ENCODE measurements at regions not wholly inside any gene's neighbourhood (a gene's known extent, or its start where the extent isn't known, plus 50 kb on each side); places are given as distances from the start of the nearest gene placed in this dataset.
"Not testable (repeated sequence)": the region's sequence is repeated elsewhere in the genome, so short reads cannot be mapped to it uniquely, and the experiment has no call there.

DNA sequence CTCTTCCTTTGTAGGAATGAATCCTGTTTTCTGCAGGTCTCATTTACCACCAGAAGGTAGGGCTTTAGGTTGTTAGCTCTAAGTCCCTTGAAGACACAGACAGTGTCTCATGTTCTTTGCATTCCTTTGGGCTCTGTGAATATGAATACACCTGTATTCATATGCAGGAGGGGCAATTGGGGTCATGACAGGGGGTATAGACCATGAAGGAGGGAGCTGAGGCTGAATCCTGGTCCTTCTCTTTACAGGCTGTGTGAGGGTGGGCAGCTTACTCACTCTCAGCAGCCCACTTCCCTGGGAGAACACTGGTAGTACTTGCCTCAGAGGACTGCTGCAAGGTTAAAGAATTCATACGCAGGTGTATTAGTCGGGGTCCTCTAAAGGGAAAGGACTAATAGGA, 267.2 kb upstream of the MGMT start:
- no peak for DNase-seq

DNA sequence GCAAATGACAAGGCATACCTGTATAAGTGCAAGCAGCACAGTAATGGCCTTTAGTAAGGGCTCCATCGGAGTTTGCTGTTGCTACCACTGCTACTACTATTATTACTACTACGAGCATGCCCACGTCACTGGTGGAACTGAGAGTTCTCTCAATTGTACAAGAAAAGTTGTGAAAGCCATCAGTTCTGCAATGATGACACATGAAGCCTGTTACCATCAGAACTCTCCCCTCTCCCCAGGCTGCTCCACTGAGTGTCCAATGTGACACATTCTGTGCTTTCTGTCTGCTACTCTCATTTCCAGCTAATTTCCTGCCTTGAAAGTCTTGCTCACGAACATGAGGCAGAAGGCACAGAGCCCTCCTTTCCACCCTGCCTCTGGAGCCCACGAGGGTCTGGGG, 263.2 kb upstream of the MGMT start:
- DNase-seq: no peak

DNA sequence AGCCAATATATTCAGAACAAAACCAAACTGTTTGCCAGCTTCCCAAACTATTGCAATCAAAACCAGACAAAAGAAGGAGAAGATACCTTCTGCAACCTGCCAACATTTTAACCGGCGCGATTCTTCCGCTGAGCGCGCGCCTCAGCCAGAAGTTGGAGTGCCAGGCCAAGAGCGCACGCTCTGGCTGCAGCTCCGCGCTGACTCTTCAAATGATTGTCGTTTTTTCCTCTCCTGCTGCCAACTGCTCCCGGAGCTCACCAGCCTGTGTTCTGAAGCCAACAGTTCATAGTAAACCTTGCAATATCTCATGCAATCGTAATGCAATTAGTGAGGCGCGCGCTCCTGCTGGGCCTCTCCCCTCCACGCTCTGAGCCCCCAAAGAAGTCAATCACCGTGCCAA, 259.7 kb upstream of the MGMT start:
- DNase-seq: no peak

DNA sequence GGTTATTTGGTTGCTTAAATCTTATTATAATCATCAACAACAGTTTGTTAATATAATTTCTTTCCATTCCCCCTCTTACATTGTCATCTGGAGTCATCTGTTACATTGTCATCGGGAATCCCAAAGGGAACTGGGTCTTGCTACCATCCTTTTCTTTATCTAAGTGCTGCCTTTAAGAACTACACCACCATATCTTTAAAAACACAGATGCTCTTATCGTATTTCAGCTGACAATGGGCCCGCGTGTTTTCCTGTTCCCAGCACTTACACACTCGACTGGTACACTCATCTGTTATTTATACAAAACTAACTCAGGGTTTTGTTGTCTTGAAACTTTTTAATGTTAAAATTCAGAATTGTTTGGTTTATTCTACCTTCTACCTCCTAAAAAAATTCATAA, 256.2 kb upstream of the MGMT start:
- DNase-seq: no peak

DNA sequence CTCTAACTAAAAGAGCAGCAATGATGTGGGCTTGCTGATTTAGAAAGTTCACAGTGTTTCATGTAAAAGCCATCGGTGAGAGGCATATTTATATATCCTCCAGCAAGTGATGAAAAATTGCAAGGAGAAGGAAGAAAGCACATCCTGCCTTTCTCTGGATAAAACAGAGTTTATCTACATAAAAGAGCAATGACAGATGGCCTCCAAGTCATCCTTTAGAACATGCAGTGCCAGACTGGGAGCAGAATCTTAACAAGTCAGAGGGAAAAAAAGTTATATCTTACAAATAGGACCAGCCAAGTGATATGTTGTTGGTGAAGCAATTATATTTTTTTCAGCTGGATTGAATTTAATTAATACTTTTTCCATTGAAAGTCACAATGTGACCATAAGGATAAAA, 253.8 kb upstream of the MGMT start:
- DNase-seq: no peak

DNA sequence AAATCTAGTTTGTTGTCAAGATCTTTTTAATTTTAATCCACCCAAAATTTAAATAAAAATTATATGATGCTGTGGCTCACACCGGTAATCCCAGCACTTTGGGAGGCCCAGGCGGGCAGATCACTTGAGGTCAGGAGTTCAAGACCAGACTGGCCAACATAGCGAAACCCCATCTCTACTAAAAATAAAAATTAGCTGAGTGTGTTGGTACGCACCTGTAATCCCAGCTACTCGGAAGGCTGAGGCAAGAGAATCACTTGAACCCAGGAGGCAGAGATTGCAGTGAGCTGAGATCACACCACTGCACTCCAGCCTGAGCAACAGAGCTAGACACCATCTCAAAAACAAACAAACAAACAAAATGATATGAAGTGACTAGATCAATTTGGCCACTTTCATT, 253.0 kb upstream of the MGMT start:
- DNase-seq: not testable (repeated sequence)

DNA sequence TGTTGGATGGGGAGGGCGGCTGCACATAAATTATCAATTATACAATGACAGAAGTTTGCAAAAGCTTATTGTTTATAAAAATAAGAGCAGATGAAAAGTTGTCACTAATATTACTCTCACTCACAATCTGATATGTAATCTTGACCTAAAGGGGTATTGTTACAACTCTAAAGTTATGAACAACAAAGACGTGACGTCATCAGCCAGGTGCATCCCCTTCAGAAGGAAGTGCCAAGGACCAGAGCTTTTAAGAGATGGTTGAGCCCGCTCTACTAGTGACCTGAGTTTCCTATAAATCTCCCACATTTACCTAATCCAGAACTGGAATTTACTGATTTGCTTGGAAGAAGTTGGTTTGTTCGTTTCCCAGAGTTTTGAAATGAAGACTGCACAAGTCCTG, 247.7 kb upstream of the MGMT start:
- no peak for DNase-seq

DNA sequence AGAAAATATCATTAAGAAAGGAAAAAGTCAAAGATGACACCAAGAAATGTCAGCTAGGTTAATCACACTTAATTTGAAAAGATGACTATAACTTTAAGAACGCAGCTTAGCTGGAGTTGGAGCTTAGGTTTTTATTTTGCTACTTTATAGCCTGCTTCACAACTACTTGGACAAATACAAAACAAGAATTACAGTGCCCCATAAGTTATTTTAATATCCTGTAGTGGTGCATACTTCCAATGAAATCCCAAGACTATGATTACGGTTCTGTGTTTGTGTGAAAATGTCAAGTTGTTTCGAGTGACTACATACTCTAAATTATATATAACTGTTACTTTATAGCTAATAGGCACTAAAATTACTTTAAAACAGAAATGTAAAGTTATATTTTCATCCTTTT, 244.6 kb upstream of the MGMT start:
- no peak for DNase-seq

DNA sequence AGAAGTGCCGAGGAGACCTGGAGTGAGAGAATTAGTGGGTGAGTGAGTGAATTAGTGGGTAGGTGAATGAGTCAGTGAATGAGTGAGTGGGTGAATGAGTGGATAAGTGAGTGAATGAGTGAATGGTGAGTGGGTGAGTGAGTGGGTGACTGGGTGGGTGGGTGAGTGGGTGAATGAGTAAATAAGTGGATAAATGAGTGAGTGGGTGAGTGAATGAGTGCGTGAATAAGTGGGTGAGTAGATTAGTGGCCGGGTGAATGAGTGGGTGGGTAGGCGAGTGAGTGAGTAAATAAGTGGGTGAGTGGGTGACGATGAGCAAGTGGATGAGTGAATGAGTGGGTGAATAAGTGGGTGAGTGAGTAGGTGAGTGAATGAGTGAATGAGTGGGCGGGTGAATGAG, 243.7 kb upstream of the MGMT start:
- DNase-seq: no peak

DNA sequence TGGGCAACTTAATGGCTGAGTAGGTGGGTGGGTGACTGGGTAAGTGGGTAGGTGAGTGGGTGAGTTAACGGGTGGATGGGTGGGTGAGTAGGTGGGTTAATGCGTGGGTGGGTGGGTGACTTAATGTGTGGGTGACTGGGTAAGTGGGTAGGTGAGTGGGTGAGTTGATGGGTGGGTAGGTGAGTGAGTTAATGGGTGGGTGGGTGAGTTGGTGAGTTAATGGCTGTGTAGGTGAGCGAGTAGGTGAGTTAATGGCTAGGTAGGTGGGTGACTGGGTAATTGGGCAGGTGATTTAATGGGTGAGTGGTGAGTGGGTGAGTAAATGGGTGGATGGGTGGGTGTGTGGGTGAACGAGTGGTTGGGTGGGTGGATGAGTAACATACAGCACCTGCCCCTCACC, 243.0 kb upstream of the MGMT start:
- no peak for DNase-seq

DNA sequence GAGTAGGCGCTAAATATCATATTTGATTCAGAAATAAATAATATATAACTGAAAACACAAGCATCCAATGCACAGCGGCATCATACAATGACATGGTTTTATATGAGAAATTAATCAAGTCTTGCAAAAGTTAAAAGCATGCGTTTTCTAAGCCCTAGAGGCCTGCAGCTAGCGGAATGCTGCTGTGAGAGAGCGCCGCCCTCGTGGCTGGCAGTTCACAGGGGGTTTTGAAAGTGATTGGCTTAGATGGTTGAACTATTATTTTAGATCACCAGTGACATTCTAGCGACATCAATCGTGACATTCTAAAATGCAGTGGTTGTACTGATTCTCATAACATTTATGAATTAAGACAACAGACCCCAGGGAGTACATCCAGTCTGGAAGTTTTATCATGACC, 235.2 kb upstream of the MGMT start:
- no peak for DNase-seq

DNA sequence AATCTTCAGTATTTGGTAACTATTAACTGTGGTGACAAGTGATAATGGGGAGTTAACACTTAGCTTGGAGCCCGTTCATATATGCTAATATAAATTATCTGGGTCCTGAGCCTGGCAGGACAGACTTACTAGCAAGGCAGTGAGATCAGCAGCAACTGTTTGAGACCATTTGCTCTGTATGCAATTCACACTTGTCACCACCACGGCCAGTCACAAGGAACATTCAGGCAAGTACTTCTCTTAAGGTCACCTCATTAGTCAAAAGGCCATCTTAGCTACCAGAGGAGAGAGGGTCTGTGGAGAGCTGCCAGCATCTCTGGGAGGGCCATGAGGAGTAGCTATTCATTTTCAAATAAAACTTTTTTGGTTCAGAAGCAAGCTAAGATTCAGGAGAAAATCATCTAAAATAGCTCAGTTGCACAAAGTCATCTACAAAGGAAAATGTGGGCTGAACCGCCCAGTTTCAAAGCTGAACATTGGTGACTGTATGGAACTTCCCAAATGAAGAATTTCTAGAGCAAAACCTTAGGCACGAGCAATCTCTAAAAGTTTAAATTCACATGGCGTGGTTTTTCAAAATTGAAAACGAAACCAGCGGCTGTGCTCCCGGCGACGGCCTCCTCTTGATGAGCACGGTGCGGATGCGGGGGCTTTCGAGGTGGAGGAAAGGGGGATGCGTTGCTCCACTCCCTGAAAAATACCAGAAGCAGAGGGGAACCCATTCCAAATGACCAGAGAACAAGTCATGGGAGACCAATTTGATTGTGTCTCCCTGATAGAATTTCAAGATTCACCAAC, 233.5 kb upstream of the MGMT start:
- DNase-seq: no peak

DNA sequence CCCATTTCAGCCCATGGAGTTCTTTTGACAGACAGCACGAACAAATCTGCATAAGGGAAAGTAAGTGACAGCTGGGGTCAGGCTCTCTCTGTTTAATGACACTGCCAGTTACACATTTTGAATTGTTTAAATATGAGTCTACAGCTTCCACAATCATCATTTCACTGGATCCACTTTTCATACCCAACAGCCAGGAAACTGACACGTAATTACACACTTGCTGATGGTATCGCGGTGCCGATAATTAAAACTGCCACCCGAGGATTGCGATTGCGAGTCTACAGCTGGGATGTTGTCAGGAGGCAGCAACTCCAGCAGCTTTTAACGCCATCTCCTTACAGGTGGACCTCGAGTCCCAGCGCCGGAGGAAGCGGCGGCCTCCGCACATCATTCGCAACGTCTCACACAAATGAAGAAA, 230.8 kb upstream of the MGMT start:
- no peak for DNase-seq

DNA sequence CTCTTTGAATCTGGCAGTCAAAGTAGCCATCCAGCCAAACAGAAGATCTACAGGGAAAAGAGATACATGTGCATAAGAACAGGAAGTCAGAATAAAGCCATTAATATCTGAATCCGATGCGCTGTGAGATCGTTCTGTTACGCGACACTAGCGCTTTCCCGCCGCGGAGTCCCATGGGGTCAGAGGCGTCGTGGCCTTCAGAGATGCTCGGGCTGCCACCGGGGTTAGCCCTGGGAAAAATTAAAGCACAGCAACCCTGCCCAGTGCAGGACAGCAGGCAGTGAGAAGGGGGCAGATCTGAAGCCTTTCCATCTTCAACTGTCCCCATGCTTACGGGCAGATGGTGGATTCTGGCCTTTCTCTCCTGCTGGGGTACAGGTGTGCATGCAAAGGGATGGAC, 225.6 kb upstream of the MGMT start:
- no peak for DNase-seq

DNA sequence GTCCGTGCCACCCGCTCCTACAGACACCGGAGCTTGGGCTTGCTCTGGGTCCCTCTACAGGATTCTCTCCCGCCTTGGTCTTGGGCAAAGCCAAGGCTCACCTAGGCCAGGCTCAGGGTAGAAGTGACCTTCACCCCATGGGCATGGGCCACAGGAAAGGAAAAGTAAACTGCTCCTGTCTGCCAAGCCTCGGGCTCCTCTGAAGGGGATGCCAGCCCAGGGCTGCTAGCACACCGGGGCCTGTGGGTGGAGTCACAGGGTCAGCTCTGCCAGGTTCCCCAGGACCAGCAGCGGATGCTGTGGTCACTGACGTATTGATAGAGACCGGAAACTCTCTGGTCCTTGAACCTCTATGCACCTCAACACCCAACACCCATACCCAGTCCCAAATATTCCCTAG, 222.7 kb upstream of the MGMT start:
- DNase-seq: no peak

DNA sequence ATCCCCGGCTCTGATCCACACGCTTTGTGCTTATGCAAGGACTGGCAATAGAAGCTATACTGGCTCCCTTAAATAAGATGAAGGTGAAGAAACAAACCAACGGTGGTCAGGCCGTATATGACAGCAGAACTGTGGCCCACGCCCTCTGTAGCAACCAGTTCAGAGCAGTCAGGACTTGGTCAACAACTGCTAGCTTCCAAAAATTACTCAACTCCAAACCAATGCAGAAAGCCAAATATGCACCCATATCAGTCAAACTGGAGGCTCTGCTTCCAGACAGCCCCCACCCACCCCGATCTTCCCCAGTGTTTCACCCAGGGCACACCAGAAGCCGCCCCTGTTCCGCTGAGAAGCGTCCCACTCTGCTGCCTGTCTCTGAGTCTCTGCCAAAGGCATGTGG, 222.3 kb upstream of the MGMT start:
- DNase-seq: no peak

DNA sequence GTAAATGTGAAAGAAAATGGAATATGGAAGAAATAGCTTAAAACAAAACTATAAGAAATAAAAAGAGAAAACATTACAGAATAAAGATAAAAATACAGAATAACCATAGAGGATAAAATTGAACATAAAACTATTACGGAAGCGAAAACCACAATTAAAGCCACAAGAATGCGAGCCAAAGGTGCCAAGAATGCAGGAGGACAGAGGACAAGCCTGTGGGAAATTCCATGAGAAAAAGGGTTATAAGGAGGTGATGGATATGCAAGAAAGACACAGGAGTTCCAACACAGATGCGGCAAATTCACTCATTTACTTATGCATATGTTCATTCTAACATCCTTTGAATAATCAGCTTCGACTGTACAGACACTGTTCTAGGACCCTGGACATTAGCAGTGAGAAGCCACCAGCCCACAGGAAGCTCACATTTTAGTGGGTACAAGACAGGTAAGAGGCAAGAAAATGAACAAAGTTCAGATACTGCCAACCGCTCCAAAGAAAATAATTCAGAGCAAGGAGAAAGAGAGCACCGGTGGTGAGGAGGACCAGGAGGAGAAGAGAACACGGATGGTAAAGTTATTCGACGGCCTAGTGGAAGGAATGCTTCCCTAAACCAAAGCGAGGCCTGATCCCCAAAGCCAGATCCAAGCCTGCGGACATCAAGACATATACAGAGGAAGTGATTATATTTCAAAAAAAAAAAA, 213.7 kb upstream of the MGMT start:
- DNase-seq: no peak

DNA sequence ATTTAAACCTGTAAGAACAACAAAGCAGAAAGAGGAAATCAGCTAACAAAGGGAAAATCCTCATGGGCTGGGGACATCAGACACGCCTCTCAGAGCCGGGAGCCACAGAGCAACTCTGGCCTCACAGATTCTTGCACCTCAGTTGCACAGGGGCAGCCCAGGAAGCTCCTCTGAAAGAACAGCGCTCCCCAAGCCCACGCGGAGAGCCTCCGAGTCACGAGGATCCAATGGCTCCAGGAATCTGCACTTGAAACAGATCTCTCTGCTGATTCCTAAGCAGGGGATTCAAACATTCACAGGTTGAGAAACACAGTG, 213.2 kb upstream of the MGMT start:
- no peak for DNase-seq

DNA sequence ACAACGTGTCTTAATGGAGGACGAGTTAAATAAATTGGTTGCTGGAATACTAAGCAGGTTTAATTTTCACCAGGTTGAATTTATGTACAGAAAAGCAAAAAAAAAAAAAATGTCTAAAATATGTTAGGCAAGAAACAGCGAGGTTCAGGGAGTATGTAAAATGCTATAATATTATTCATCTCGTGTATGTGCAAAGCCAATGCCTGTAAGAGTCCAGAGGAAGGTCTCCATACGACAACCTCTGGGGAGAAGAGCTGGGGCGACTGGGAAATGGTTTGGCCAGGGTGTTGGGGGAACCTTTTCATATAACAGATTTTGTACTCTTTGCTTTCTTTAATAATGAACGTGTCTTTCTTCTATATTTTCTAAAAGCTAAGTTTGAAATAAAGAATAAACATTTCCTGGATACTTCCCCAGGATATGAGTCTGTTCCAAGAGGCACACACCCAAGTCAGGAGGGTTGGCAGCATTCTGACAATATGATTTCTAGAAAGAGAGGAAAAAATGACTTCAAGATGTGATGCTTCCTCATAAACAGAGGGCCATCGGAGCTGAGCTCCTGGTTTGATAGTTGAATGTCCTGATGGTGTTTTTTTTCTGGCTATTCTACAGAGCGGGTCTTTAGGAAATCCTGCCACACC, 208.6 kb upstream of the MGMT start:
- no peak for DNase-seq

DNA sequence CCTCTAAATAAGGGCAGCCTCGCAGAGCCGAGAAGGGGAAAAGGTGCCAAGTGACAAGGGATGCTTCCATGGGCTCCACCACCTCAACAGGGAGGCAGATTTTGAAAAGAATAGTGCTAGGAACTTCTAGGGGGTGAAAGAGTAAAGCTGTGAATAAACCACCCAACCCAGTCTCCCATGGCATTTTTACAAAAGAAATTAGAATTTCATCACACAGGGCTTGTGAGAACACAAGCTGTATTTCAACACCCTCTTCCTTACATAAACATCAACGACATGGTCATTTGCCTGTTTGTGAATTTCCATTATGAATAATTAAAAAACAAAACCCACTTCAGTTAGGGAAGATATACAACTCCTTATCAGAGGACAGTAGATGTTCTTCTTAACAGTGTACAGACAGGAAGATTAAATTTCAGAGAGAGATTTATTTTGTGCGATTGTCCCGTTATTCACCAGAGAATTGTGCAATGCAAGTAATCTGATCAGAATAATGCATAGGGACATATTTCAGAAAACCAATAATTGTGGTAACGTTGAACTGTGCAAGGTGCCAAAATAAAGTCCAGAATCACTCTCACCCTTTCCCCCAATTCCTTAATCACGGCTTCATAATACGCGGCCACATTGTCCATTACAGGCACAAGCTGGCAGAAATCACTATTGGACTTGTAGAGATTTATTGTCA, 207.8 kb upstream of the MGMT start:
- DNase-seq: no peak

DNA sequence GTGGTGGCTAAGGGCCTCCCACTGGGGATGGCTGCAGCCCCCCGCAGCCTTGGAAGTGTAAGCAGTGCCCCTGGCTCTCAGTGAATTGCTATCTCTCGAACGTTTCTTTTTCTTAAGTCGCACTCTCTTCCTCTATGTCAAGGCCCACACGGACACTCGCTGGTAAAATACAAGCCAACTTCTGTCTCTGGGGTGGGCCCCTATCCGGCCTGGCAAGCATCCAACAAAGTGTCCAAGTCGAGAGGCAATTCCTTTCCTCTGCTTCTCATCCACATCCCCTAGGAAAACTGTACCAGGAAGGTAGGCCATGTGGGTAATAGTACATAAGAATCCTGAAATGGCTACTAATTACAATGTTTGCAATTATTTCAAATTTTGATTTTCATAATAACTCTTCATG, 194.9 kb upstream of the MGMT start:
- no peak for DNase-seq

DNA sequence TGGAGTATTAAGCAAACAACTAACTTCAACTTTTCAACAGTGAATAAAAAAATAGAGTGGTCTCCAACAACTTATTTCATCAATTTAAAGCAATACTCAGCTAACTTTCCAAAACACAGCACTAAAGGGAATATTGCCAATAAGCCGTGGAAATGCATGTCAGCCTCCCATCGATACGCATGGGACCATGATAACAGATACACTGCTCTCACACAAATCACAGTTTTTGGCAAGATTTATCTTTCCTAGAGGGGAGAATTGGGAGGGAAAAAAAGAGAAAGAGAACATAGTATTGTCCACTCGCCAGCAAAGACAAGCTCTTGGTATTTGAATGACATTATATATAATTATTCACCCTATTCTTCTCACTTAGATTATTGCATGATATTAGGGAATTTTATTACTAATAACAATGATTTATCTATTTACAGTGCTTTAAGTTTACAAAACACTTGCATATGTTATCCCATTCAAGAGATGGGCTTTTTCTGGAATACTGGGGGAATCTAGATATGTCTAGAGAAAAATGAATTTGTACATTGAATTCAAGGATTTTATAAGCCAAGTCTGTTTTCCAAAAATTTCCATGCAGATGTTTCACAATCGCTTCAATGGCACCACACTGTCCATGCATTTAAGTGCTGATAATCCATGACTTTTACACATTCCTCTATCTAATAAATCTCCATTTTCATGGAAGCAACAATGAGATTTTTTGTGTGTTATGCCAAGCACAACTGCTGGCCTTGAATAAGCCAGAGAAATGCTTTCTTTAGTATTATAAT, 194.0 kb upstream of the MGMT start:
- DNase-seq: no peak

DNA sequence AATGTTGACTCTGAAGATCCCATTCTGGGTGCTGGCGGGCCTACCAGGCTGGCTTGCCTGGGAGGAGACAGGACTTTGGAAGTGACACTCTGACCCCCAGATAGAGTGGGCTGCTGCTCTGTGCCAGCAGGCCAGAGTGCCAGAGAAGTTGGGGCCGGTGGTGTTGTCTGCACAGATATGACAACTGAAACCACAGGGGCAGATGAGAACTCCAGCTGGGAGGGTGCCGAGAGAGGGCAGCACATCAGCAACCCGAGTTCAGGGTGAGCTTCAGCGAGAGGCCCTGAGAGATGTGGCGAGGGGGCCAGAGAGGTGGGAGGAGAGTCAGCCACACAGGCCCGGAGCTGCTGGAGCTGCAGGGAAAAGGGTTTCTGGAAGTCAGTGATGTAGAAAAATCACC, 193.2 kb upstream of the MGMT start:
- no peak for DNase-seq
